Activated CD4-positive, alpha-beta T cell treated with anti-CD3 and anti-CD28 coated beads for 24 hours (primary cell): ENCODE measurements at regions not wholly inside any gene's neighbourhood (a gene's known extent, or its start where the extent isn't known, plus 50 kb on each side); places are given as distances from the start of the nearest gene placed in this dataset.
"Not testable (repeated sequence)": the region's sequence is repeated elsewhere in the genome, so short reads cannot be mapped to it uniquely, and the experiment has no call there.

Source experiments
- DNase-seq, 2 donors: peaks; one replicate each; pipeline ENCODE4 v3.0.0-alpha.2; 2020; ENCODE audit warnings: low read depth in 2 of 2

- DNase-seq, result no peak
These were observed 500.2 kb upstream of the CDH4 start for GRCh38 chr20:60751826-60752225.

GRCh38 chr20:60752741-60753420 lies 499.2 kb upstream of the CDH4 start:
- no peak for DNase-seq

- no peak for DNase-seq
These were observed 497.2 kb upstream of the CDH4 start for GRCh38 chr20:60754856-60755255.

DNA sequence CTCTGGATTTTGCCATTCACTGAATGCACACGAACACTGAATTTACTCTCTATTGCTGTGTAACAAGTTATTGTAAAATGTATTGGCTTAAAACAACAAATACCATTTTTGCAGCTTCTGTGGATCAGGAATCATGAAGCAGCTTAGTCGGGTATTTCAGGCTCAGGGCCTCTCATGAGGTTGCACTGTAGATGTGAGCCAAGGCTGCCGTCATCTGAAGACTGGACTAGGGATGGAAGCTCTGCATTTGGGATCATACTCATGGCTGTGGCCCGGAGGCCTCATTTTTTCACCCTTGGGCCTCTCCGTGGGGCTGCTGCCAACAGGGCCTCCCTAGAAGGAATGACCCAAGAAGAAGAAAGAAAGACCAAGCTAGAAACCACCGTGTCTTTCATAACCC lies 492.4 kb upstream of the CDH4 start:
- no peak for DNase-seq

- DNase-seq, result no peak
These were observed 491.6 kb upstream of the CDH4 start for GRCh38 chr20:60760256-60761000.

DNA sequence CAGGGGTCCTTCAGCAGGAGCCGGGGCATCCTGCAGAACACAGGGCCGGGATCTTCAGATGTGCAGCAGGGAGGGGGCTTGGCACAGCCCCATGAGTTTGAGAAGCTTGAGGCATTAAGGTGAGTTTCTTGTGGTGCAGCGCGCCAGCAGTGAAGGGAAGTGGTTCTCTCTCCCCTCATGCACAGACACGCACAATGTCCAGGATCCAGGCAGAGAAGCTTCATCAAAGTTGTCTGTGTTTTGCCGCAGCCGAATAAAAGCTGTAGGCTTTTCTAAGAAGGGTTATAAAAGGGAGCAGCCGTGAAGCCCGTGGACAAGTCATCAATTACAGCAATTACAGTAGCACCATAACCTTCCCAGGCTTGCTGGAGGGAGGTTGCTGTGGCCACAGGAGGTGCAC lies 491.0 kb upstream of the CDH4 start:
- no peak for DNase-seq

DNA sequence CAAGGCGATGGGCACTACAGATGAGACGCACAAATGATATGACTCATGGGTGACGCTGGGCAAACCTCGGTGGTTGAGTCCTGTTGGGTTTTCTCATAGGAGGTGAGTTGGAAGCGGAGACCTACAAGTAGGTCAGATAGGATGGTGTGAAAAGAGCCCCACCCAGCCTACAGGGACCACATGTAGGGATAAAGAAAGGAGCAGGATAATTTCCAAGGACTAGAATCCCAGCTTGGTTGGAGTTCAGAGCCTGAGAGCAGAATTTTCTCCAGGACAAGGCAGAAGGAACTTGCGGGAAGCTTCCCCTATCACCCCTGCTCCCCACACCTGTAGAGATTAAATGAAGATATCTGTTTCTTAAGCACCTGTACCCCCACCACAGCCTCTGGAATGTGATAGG lies 489.7 kb upstream of the CDH4 start:
- no peak for DNase-seq

DNA sequence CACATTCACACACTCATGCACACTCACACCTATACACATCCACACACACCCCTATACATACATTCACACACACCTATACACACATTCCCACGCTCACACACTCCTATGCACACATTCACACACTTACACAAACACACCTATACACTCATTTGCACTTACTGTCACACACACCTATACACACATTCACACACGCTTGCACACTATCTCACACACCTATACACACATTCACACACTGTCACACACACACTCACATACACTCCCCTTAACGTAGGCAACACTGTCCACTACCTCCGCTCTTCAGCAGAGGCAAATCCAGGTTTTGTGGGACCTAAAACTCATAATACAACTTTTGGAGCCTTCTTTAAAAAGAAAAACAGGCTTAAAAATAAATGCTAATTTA lies 487.7 kb upstream of the CDH4 start:
- DNase-seq, result no peak

DNA sequence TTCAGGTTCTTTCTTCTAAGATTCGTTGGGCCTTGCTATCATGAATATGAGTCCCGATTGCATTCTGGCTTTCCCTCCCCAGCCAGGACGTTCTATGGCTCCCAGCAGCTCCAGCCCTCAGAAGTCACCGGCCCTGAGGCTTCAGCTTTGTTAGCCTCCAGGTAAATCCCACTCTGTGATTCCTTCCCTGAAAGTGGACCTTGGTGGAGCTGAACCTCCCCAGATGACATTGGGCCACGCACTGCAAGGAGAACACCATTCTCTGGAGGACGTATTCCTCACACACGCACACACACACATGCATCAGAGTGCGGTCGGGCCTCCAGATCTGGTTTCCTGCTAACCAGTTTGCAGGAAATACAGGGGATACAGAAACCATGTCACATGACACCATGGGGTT lies 487.3 kb upstream of the CDH4 start:
- DNase-seq, result no peak

GRCh38 chr20:60765821-60766403 lies 486.1 kb upstream of the CDH4 start:
- no peak for DNase-seq

DNA sequence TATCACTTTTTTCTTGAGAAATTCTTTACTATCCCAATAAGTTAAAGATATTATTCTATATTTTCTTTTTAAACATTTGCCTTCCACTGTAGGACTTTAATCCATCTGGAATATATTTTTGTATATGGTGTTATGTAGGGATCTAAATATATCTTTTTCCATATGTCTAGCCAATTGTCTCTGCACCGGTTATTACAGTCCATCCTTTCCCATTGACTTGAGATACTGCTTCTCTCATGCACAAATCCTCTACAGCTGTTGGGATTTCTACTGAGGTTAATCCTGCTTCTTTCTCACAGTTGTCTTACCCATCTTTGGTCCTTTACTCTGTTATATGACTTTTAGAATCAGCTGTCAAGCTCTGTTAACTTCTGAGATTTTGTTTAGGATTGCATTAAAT lies 483.8 kb upstream of the CDH4 start:
- DNase-seq, result no peak

GRCh38 chr20:60780388-60781025 lies 471.6 kb upstream of the CDH4 start:
- DNase-seq, result no peak

DNA sequence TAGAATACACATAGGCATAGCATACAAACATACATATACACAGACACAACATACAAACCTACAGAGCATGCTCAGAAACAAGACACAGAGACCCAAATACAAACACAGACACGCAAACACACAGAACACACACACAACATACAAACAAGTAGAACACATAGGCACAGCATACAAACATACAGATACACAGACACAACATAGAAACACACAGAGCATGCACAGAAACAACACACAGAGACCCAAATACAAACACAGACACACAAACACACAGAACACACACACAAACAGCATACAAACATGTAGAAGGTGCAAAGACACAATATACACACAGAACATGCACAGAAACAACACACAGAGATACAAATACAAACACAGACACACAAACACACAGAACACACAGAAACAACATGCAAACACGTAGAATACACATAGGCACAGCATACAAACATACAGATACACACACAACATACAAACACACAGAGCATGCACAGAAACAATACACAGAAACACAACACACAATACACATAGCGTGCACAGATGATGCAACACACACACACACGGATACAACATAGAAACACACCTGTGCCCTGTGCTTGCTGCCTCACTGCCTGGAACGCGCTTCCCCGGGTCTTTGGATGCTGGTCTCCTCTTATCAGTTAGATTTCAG lies 469.0 kb upstream of the CDH4 start:
- no peak for DNase-seq

GRCh38 chr20:60785301-60785700 lies 466.8 kb upstream of the CDH4 start:
- DNase-seq, result no peak

DNA sequence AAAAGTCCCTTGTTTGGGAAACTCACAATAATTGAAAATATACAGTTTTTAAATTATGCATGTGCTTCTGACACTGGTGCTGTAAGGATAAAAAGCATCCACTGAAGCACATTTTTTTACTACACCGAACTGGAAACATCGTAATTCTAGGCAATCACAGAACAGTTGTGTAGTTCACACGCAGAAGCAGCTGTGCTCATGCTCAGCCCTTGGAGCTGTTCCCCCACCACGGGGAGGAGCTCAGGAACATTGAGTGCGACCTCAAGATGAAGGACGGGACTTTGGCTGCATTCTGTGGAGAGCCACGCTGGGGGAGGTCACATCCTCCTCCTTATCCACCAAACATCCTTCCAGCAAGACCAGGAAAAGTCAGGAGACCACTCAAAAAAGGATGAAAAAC lies 466.3 kb upstream of the CDH4 start:
- no peak for DNase-seq

DNA sequence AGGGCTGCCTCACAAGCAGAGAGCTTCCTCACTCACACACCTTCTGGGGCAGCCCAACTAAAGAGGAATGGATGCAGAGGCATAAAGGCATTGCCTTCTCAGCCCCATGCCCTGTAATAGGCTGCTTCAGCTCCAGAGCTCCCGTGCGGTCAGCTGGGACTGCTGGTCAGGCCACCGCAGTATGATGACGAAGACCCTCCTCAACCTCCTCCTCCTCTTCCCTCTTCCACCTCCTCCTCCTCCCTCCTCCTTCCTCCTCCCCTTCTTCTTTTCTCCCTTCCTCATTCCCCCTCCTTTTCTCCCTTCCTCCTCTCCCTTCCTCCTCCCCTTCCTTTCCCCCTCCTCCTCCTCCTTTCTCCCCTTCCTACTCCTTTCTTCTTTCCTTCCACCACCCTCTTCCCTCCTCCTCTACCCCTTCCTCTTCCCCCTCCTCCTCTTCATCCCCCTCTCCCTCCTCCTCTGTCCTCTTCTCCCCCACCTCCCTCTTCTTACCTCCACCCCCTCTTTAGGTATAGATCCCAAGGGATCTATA lies 465.3 kb upstream of the CDH4 start:
- no peak for DNase-seq

DNA sequence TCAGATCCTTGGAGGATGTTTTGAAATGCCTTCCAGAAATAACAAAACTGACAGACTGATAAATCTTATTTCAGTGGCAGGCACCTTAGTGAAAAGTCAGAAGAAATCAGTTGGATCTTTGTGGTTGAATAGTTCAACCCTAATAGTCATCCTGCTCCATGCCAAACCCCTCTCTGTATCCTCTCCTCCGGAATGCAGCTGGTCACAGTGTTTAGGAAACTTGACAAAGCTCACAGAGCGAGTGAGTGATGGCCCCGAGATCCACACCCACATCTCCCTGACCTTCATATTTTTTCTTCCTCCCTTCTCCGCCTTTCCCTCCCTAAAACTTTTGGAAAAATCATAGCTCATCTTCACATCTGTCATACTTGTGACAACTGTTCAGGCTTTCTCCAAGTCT lies 464.8 kb upstream of the CDH4 start:
- DNase-seq, result no peak

DNA sequence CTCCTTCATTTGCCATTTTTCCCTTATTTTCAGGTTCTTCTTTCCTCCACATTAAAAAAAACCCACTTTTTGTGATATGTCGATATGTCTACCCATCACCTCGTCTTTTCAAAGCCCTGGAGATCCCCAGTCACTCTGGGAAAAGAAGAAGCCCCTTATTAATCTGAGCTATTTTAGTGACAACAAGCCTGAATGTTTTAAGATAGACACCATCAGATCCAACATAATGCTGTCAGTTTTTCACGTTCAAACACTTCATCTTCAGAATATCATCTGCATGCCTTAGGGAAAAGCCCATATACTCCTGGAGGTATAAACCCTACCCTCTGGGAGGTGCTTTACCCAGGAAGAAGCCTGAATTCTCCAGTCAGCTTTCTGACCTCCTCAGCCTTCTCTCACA lies 464.0 kb upstream of the CDH4 start:
- no peak for DNase-seq

DNA sequence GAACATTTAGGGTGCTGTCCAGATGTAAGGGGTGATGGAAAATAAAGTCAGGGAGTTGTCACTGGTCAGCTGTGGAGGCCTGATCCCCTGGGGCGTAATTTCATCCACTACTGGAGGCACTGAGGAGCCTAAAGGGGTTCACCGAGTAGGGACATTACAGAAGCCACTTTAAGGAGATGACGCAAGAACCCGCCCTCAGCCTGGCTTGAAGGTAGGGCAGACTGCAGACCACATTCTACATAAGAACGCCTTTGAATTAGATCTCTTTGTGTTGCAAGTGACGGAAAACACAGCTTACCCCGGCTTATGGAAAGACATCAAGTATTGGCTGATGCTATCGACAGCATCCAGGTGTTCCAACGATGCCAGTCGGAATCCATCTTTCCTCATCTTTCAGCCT lies 462.7 kb upstream of the CDH4 start:
- DNase-seq, result no peak

- not testable (repeated sequence) for DNase-seq
These were observed 461.7 kb upstream of the CDH4 start for GRCh38 chr20:60790339-60790738.

- DNase-seq, result no peak
These were observed 460.2 kb upstream of the CDH4 start for GRCh38 chr20:60791823-60792222.

DNA sequence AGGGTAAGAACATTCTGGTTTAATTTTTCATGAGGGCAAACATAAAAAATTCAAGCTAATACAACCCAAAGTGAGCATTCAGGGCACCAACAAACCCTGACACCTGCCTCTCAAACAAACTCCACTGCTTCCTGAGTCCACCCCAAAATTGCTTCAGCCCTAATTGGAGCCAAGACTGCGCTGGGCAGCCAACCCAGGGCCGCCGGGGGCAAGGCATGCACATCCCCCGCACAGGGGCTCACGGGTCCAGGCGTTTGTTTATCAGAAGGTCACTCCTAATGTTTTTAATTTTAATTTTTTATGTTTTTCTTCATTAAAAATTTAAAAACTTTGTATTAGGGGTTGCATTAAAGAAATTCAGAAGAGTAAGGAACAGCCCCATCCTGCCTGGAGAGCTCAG lies 459.1 kb upstream of the CDH4 start:
- no peak for DNase-seq
